ENCODE measurements at regions not wholly inside any gene's neighbourhood (a gene's known extent, or its start where the extent isn't known, plus 50 kb on each side); places are given as distances from the start of the nearest gene placed in this dataset.

GRCh38 chr21:28747464-28747863, 245.2 kb downstream of the LTN1 start:
- no peak for DNase-seq

GRCh38 chr21:28746166-28746565, 246.5 kb downstream of the LTN1 start:
- no peak for DNase-seq

- DNase-seq: peak; percentile 81
Observed at GRCh38 chr21:28745131-28746016, 247.3 kb downstream of the LTN1 start.

GRCh38 chr21:28743723-28744122, 249.0 kb downstream of the LTN1 start:
- no peak for DNase-seq

- peak; percentile 29 for DNase-seq
Observed at GRCh38 chr21:28742527-28742926, 250.2 kb downstream of the LTN1 start.

DNA sequence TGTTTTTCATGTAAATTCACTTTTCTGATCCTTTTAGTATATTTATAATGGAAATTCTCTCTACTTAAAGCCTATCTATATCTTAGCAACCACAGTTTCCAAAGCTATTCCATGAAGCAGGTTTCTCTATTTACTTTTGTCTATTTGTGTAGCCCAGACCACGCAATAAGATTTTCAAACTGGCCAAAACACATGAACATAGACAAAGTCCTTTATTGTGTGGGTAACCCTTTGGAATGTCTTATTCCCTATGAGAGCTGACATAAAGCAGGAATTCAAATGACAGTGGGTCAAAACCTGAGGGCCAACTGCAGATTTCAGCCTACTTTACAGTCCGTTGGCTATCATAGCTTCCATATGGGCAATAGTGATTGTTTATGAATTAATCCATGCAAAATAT, 252.6 kb downstream of the LTN1 start:
- DNase-seq: no peak

- DNase-seq: no peak
Observed at GRCh38 chr21:28738882-28739281, 253.8 kb downstream of the LTN1 start.

GRCh38 chr21:28738420-28738704, 254.3 kb downstream of the LTN1 start:
- DNase-seq: peak; percentile 6

GRCh38 chr21:28737674-28738419, 254.8 kb downstream of the LTN1 start:
- peak; percentile 65 for DNase-seq

- peak; percentile 25 for DNase-seq
Observed at GRCh38 chr21:28734522-28735175, 258.0 kb downstream of the LTN1 start.

DNA sequence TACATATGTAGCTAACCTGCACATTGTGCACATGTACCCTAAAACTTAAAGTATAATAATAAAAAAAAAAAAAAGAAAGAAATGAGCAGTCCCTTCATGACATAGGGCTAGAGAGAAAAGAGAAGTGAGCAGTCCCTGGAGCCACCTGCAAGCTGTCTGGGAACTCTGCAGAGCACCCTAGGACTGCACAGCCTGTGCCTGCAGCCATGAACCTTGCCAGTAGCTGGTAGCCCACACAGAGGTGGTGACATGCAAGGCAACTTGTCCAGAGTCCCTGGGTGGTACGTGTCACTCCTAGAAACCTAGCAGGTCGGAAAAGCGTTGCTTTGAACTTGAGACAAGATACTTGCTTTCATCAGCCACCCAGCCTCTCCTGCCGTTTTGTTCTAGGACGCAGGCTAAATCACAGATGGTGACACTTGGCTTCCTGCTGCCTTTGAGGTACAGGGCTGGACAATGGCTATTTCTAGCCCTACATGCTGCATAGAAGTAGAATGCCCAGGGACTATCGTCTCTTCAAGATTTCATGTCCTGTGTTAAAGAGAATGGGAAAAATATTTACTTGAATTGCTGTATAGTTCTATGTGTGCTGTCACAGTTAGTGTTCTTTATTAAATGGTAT, 260.9 kb downstream of the LTN1 start:
- DNase-seq: no peak

DNA sequence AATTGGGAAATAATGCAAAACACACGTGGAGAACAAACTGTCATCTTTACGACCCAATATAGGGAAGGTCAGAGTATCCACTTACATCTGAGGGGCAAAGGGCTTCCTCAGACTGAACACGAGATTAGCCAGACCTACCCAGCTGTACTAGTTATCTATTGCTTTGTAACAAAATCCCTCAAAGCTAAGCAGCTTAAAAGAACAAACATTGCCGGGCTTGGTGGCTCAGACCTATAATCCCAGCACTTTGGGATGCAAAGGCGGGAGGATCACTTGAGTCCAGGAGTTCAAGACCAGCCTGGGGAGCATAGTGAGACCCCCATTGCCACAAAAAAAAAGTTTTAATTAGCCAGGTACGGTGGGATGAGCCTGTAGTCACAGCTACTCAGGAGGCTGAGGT, 262.8 kb downstream of the LTN1 start:
- DNase-seq: no peak

GRCh38 chr21:28727809-28728208, 264.9 kb downstream of the LTN1 start:
- DNase-seq: no peak

DNA sequence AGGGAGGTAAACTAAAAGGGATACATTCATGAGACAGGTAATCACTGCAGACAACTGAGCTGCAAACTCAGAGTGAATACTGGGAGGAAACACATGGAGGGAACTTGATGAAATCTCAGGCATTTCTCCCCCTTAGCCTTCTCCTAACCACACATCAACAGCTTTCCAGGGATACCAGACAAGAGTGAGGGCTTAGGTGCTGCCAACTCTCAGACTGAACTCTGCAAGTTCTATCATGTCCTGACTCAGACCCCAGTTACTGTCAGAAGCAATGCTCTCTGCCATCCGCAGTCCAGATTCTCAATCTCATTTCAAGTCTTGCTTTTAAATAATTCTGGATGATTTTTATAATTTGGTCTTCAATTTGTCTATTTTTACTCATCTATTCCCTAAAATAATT, 267.3 kb downstream of the LTN1 start:
- DNase-seq: no peak

GRCh38 chr21:28723646-28724045, 269.0 kb downstream of the LTN1 start:
- DNase-seq: no peak

DNA sequence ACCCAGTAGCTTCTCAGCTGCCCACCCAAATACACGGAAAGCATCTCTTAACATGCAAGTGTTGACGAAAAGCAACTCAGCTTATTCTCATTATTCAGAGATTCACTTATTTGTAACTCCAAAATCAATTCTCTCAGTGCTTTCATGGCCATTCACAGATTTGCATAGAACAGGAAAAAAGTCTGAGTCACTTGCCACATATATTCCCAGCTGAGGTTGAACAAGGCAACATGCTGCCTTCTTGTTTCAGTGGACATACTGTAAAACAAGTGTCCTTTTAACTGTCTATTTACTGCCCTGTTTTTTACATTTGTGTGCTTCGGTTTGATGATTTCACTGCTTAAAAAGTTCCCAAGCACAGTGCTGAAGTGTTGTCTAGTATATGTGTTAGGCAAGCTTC, 273.0 kb downstream of the LTN1 start:
- DNase-seq: no peak

GRCh38 chr21:28714777-28715464, 277.8 kb downstream of the LTN1 start:
- peak; percentile 55 for DNase-seq

DNA sequence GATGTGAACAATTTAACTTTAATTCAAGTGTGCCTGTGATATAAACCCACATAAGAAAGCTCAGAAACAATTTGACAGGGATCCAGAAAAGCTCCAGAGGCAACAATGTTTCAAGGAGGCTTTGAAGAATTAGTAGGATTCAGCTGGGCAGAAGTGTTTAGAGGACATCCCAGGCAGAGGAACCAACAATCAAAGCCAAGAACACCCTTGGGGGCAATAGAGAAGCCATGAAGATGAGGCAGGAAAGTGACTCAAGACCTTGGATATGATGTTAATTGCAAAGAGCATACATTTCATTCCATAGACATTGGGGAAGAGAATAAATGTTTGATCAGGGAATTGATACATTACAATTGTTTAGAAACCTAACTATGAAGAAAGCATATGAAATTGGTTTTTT, 280.3 kb downstream of the LTN1 start:
- no peak for DNase-seq

DNA sequence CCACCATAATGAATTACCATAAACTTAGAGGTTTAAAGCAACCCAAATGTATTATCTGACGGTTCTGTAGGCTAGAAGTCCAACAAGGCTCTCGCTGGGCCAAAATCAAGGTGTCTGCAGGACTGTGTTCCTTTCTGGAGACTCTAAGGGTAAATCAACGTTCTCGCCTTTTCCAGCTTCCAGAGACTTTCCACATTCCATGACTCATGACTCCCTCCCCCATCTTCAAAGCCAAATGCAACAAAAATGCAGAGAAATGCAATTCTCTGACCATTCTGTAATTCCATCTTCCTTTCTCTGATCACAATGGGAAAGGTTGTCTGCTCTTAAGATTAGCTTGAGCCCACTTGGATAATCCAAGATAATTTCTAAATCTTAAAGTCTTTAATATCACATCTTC, 287.1 kb downstream of the LTN1 start:
- no peak for DNase-seq

- no peak for DNase-seq
Observed at GRCh38 chr21:28704746-28705145, 287.9 kb downstream of the LTN1 start.

GRCh38 chr21:28703861-28704260, 288.8 kb downstream of the LTN1 start:
- DNase-seq: no peak

DNA sequence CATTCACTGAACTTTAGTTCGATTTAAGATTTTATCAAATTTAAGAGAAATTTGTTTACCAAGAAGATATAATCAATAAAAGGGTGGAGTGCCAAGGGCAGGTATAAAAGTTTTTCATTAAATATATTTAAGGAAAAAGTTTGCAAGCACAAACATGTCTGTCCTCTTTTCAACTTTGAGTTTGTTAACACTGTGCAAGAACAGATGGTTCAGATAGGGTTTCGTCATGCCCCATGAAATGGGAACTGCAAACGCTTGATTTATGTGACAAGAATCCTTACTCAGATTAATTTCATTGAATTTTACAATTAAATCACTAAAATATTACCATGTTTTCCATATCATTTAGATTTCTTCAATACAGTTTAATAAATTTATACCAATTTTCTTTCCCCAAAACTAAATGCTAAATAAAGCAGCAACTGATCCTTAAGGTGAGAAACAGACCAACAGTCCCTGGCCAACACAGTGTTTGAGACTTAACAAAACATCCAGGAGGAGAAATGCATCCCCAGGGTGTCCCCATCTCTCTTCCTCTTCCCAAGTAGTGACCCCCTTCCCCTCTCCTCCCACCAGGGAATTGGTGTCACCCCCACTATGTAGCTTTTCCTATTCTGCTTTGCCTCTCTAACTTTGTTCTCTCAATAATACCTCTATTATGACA, 292.9 kb downstream of the LTN1 start:
- no peak for DNase-seq
